ENCODE measurements at regions not wholly inside any gene's neighbourhood (a gene's known extent, or its start where the extent isn't known, plus 50 kb on each side); places are given as distances from the start of the nearest gene placed in this dataset.

- intact Hi-C loops (cut with micrococcal nuclease): no loop called here
- Histone ChIP-seq H3K27ac (ENCODE audit: insufficient read depth, low read depth, low read length) (no peak overlapping the region), H3K4me3 (replicated peaks in 1 of 3; ENCODE audit: insufficient read depth in 1 of 3, low read depth in 1 of 3, low read length in 3 of 3) (no peak overlapping the region), H3K27me3 (ENCODE audit: control insufficient read depth in 2 of 2, insufficient read depth in 2 of 2, low read length in 2 of 2) (no peaks in the 10 kb centered on the region), H3K4me2 (ENCODE audit: insufficient read depth, low read length) (no peak overlapping the region), H3K9ac (replicated peaks; ENCODE audit: extremely low read depth, insufficient read depth, low read length) (no peak overlapping the region), H3K9me3 (replicated peaks; ENCODE audit: control insufficient read depth, insufficient read depth, low read length) (peaks cover 2% of the 10 kb centered on the region), H3K36me3 (ENCODE audit: control insufficient read depth in 2 of 2, extremely low read depth in 1 of 2, insufficient read depth in 2 of 2, low read length in 2 of 2) (no peaks in the 10 kb centered on the region), H4K20me1 (replicated peaks; ENCODE audit: control insufficient read depth, extremely low read depth, insufficient read depth, low read length) (no peaks in the 10 kb centered on the region), H3K9me1 (replicated peaks; ENCODE audit: control insufficient read depth, extremely low read depth, insufficient read depth, low read length) (no peaks in the 10 kb centered on the region), H2AFZ (ENCODE audit: low read depth, low read length) (no peak overlapping the region), H3K4me1 (ENCODE audit: control insufficient read depth, extremely low read depth, insufficient read depth, low read length) (no peaks in the 10 kb centered on the region), H3K79me2 (ENCODE audit: control insufficient read depth, insufficient read depth, low read length) (no peaks in the 10 kb centered on the region)
- BruUV-seq (replicated peaks): no TSS peak
- FAIRE-seq: no peak
- TF ChIP-seq POLR2A (IDR thresholded peaks at IDR 0.05; ENCODE audit: low read depth, low read length): no peak
- no peak for DNase-seq (ENCODE audit: low read depth, low spot score)
- ChIA-PET POLR2A (no interaction called here), CTCF (interaction anchor here (1.0 to 2.0 kb wide), 2 partner anchors 11 to 40 kb away, joined by 3 to 5 read pairs; no protein-coding TSS in a partner anchor)
- dilution Hi-C loops (cut with MboI; ENCODE audit: extremely low pct_ligation_motif_present, low sequenced_read_pairs): no loop called here
Observed at GRCh38 chr6:9623228-9623832, 791.5 kb downstream of the TFAP2A start.

- H3K4me3 ChIP-seq (replicated peaks in 1 of 3; ENCODE audit: insufficient read depth in 1 of 3, low read depth in 1 of 3, low read length in 3 of 3): no peak overlapping the region
- no peak for DNase-seq (ENCODE audit: low read depth, low spot score)
- no peaks in the 10 kb centered on the region for H3K36me3 ChIP-seq (ENCODE audit: control insufficient read depth in 2 of 2, extremely low read depth in 1 of 2, insufficient read depth in 2 of 2, low read length in 2 of 2)
- H3K4me2 ChIP-seq (ENCODE audit: insufficient read depth, low read length): no peak overlapping the region
- no peaks in the 10 kb centered on the region for H4K20me1 ChIP-seq (replicated peaks; ENCODE audit: control insufficient read depth, extremely low read depth, insufficient read depth, low read length)
- H3K9me3 ChIP-seq (replicated peaks; ENCODE audit: control insufficient read depth, insufficient read depth, low read length): peaks cover 2% of the 10 kb centered on the region
- no peak for FAIRE-seq
- dilution Hi-C loops (cut with MboI; ENCODE audit: extremely low pct_ligation_motif_present, low sequenced_read_pairs): no loop called here
- no peaks in the 10 kb centered on the region for H3K79me2 ChIP-seq (ENCODE audit: control insufficient read depth, insufficient read depth, low read length)
- ChIA-PET CTCF (interaction anchor here (0.9 kb wide), 1 partner anchor 9 kb away, joined by 6 read pairs; no protein-coding TSS in a partner anchor), POLR2A (no interaction called here)
- H3K4me1 ChIP-seq (ENCODE audit: control insufficient read depth, extremely low read depth, insufficient read depth, low read length): no peaks in the 10 kb centered on the region
- H3K9me1 ChIP-seq (replicated peaks; ENCODE audit: control insufficient read depth, extremely low read depth, insufficient read depth, low read length): no peaks in the 10 kb centered on the region
- no peak overlapping the region for H3K27ac ChIP-seq (ENCODE audit: insufficient read depth, low read depth, low read length)
- BruUV-seq (replicated peaks): no TSS peak
- H2AFZ ChIP-seq (ENCODE audit: low read depth, low read length): no peak overlapping the region
- intact Hi-C loops (cut with micrococcal nuclease): no loop called here
- H3K27me3 ChIP-seq (ENCODE audit: control insufficient read depth in 2 of 2, insufficient read depth in 2 of 2, low read length in 2 of 2): no peaks in the 10 kb centered on the region
- no peak overlapping the region for H3K9ac ChIP-seq (replicated peaks; ENCODE audit: extremely low read depth, insufficient read depth, low read length)
- TF ChIP-seq EZH2 (IDR thresholded peaks at IDR 0.05; ENCODE audit: borderline replicate concordance, low read depth, low read length, severe bottlenecking): no peak
- TF ChIP-seq GATA2 (IDR thresholded peaks at IDR 0.05; ENCODE audit: insufficient read depth, insufficient read length, low read depth, low read length): no peak
- TF ChIP-seq MAX (IDR thresholded peaks at IDR 0.05; ENCODE audit: insufficient read depth, insufficient read length): no peak
- TF ChIP-seq MYC (IDR thresholded peaks at IDR 0.05; ENCODE audit: low read depth, low read length): no peak
- TF ChIP-seq FOS (IDR thresholded peaks at IDR 0.05; ENCODE audit: borderline replicate concordance, insufficient read depth, low read length): no peak
- no peak for TF ChIP-seq POLR2AphosphoS5 (IDR thresholded peaks at IDR 0.05; ENCODE audit: insufficient read depth, low read depth, low read length)
- TF ChIP-seq CTCF (IDR thresholded peaks at IDR 0.05; ENCODE audit: extremely low read depth in 1 of 2, insufficient read depth in 1 of 2, low read depth in 1 of 2, low read length in 2 of 2): no peak
- TF ChIP-seq POLR2A (IDR thresholded peaks at IDR 0.05; ENCODE audit: low read depth, low read length): no peak
Observed at GRCh38 chr6:9621276-9621675, 793.6 kb downstream of the TFAP2A start.
